ENCODE measurements at regions not wholly inside any gene's neighbourhood (a gene's known extent, or its start where the extent isn't known, plus 50 kb on each side); places are given as distances from the start of the nearest gene placed in this dataset.

DNA sequence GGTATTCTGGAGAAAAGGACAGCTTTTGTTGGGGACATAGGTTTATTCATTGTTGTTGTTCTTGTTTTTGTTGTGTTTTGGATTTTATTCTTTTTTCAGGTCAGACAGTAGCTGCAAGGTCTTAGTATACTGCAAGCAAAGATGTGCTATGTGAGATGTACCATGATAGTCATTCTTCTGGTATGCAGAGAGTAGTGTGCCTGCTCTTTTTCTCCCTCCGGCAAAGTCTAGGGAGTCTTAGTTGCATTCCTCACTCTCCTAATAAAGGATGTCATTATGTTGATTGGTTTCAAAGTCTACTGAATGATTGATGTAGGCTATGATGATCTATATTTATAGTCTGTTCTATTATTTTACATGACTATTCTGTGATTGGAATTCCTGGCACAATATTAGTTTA lies 119.9 kb upstream of the POF1B start:
- H3K36me3 ChIP-seq (ENCODE audit: control insufficient read depth, insufficient read depth, low read length), result no peaks in the 10 kb centered on the region
- Mint-ChIP-seq H3K9me3 (peaks cover 22% of the 10 kb centered on the region), H3K27ac (no peak overlapping the region), H3K27me3 (ENCODE audit: insufficient read depth) (no peaks in the 10 kb centered on the region), H3K4me1 (peaks cover 2% of the 10 kb centered on the region), H3K4me3 (no peak overlapping the region), H3K36me3 (ENCODE audit: low read depth) (no peaks in the 10 kb centered on the region)
- H3K9me3 ChIP-seq (ENCODE audit: control insufficient read depth, low read length), result no peaks in the 10 kb centered on the region
- TF ChIP-seq, protein P1, sequence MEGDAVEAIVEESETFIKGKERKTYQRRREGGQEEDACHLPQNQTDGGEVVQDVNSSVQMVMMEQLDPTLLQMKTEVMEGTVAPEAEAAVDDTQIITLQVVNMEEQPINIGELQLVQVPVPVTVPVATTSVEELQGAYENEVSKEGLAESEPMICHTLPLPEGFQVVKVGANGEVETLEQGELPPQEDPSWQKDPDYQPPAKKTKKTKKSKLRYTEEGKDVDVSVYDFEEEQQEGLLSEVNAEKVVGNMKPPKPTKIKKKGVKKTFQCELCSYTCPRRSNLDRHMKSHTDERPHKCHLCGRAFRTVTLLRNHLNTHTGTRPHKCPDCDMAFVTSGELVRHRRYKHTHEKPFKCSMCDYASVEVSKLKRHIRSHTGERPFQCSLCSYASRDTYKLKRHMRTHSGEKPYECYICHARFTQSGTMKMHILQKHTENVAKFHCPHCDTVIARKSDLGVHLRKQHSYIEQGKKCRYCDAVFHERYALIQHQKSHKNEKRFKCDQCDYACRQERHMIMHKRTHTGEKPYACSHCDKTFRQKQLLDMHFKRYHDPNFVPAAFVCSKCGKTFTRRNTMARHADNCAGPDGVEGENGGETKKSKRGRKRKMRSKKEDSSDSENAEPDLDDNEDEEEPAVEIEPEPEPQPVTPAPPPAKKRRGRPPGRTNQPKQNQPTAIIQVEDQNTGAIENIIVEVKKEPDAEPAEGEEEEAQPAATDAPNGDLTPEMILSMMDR (conservative IDR thresholded peaks at IDR 0.05), result no peak
- H3K9ac ChIP-seq (ENCODE audit: extremely low read depth, low read length, poor library complexity, severe bottlenecking), result no peak overlapping the region
- WGBS, 2 experiments (ENCODE audit: insufficient coverage in 1 of 2, insufficient read length in 1 of 2), result no CpG with 5 or more reads among the region's 1 CpG
- no peak overlapping the region for H3K4me3 ChIP-seq (ENCODE audit: low read length)
- H3K27ac ChIP-seq (ENCODE audit: low read depth, low read length), result no peak overlapping the region
- H3K27me3 ChIP-seq (ENCODE audit: control insufficient read depth, insufficient read depth, low read length, poor library complexity, severe bottlenecking), result no peaks in the 10 kb centered on the region
- DNase-seq, result no peak
- no peaks in the 10 kb centered on the region for H3K4me1 ChIP-seq (ENCODE audit: control insufficient read depth, insufficient read depth, low read length)

DNA sequence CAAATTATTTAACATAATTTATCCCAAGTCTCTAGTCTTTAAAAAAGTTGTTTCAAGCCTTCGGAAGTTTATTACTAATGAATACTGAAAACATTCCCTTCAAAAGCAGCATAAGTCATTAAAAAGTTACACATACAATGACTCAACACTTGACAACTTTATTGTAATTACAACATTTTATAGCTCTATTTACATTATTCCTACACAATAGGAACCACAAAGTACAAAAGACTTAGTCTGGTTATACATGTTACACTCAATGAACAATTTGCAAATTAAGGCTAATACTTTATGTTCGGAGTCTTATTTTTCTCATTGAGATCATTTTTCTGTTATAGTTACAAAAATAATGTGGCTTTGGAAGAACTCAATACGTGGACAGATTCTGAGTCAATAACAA lies 114.4 kb upstream of the POF1B start:
- H3K9me3 ChIP-seq (ENCODE audit: control insufficient read depth, low read length), result no peaks in the 10 kb centered on the region
- H3K36me3 ChIP-seq (ENCODE audit: control insufficient read depth, insufficient read depth, low read length), result no peaks in the 10 kb centered on the region
- TF ChIP-seq, protein P1 (conservative IDR thresholded peaks at IDR 0.05), result no peak
- no peaks in the 10 kb centered on the region for H3K27me3 ChIP-seq (ENCODE audit: control insufficient read depth, insufficient read depth, low read length, poor library complexity, severe bottlenecking)
- no peak for DNase-seq
- H3K4me3 Mint-ChIP-seq, result no peak overlapping the region
- peaks cover 32% of the 10 kb centered on the region for H3K9me3 Mint-ChIP-seq
- H3K9ac ChIP-seq (ENCODE audit: extremely low read depth, low read length, poor library complexity, severe bottlenecking), result no peak overlapping the region
- no peak overlapping the region for H3K27ac Mint-ChIP-seq
- no peaks in the 10 kb centered on the region for H3K4me1 Mint-ChIP-seq
- H3K36me3 Mint-ChIP-seq (ENCODE audit: low read depth), result no peaks in the 10 kb centered on the region
- 92 to 100% methylated on average over 1 to 2 of the region's 3 CpGs for WGBS, 2 experiments (ENCODE audit: insufficient coverage in 1 of 2, insufficient read length in 1 of 2)
- no peaks in the 10 kb centered on the region for H3K27me3 Mint-ChIP-seq (ENCODE audit: insufficient read depth)
- no peak overlapping the region for H3K27ac ChIP-seq (ENCODE audit: low read depth, low read length)
- H3K4me1 ChIP-seq (ENCODE audit: control insufficient read depth, insufficient read depth, low read length), result no peaks in the 10 kb centered on the region
- no peak overlapping the region for H3K4me3 ChIP-seq (ENCODE audit: low read length)

DNA sequence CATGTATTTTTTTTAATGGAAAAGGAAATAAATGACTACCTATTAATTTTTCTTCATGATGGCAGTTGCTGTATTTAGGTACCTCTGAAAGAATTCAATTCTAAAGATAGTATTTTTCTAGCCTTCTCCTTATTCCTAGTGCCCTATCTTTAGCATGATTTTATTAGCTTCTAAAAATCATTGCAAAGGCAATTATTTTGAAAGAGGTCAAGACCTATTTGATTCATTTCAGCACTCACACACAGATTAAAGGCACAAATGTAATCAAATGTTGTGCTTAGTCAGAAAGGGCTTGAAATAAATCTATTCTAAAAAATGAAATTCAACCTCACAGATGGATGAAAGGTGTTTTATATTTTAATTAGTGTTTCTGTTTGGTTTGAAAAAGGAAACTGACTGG lies 74.8 kb upstream of the POF1B start:
- Histone ChIP-seq H3K4me1 (ENCODE audit: control insufficient read depth, insufficient read depth, low read length) (no peaks in the 10 kb centered on the region), H3K36me3 (ENCODE audit: control insufficient read depth, insufficient read depth, low read length) (no peaks in the 10 kb centered on the region), H3K27ac (ENCODE audit: low read depth, low read length) (no peak overlapping the region), H3K27me3 (ENCODE audit: control insufficient read depth, insufficient read depth, low read length, poor library complexity, severe bottlenecking) (no peaks in the 10 kb centered on the region), H3K9me3 (ENCODE audit: control insufficient read depth, low read length) (no peaks in the 10 kb centered on the region), H3K4me3 (ENCODE audit: low read length) (no peak overlapping the region), H3K9ac (ENCODE audit: extremely low read depth, low read length, poor library complexity, severe bottlenecking) (no peak overlapping the region)
- Mint-ChIP-seq H3K4me1 (peaks cover 2% of the 10 kb centered on the region), H3K27ac (no peak overlapping the region), H3K9me3 (peaks cover 19% of the 10 kb centered on the region), H3K36me3 (ENCODE audit: low read depth) (no peaks in the 10 kb centered on the region), H3K27me3 (ENCODE audit: insufficient read depth) (no peaks in the 10 kb centered on the region), H3K4me3 (no peak overlapping the region)
- DNase-seq, result no peak
- TF ChIP-seq, protein P1 (conservative IDR thresholded peaks at IDR 0.05), result no peak

All from endodermal cell (in vitro differentiated cells).